ENCODE measurements at regions not wholly inside any gene's neighbourhood (a gene's known extent, or its start where the extent isn't known, plus 50 kb on each side); places are given as distances from the start of the nearest gene placed in this dataset.

DNA sequence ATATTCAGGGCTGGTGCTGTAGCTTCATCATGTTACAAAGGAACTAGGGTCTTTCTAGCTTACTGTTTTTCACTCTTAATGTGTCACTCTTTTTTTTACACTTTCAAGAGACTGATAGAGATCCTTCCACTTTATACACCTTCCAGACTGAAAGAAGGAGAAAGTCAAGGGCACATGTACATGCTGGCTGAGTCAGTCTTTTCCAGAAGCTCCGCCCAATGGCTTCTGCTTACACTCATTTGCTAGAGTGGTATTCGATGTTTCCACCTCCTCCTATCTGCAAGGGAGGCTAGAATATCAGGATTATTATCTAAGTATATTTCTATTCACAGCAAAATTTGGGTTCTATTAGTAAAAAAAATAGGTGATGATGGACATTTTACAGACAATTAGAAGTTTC lies 325.8 kb upstream of the OR4E1 start:
- no peak for TF ChIP-seq POLR2A (IDR thresholded peaks at IDR 0.05)
- TF ChIP-seq, protein P1, sequence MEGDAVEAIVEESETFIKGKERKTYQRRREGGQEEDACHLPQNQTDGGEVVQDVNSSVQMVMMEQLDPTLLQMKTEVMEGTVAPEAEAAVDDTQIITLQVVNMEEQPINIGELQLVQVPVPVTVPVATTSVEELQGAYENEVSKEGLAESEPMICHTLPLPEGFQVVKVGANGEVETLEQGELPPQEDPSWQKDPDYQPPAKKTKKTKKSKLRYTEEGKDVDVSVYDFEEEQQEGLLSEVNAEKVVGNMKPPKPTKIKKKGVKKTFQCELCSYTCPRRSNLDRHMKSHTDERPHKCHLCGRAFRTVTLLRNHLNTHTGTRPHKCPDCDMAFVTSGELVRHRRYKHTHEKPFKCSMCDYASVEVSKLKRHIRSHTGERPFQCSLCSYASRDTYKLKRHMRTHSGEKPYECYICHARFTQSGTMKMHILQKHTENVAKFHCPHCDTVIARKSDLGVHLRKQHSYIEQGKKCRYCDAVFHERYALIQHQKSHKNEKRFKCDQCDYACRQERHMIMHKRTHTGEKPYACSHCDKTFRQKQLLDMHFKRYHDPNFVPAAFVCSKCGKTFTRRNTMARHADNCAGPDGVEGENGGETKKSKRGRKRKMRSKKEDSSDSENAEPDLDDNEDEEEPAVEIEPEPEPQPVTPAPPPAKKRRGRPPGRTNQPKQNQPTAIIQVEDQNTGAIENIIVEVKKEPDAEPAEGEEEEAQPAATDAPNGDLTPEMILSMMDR (IDR thresholded peaks at IDR 0.05) = no peak
- TF ChIP-seq POLR2AphosphoS5 (IDR thresholded peaks at IDR 0.05) = no peak
